ENCODE measurements at regions not wholly inside any gene's neighbourhood (a gene's known extent, or its start where the extent isn't known, plus 50 kb on each side); places are given as distances from the start of the nearest gene placed in this dataset.

DNA sequence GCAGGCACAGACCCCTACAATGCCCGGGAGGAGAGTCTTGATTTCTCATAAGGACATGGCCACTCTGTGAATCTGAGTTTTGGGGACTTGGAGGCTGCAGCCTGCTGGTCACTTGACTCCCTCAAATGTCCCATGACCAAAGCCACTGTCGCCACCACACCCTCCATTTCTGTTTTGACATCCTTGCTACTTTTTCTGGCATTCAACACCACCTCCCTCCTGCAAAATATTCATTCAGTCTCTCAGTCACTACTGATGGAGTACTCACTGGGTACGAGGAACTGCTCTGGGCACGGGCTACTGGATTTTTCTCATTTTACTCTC lies 208.6 kb upstream of the HAAO start:
- TF ChIP-seq, protein P1, sequence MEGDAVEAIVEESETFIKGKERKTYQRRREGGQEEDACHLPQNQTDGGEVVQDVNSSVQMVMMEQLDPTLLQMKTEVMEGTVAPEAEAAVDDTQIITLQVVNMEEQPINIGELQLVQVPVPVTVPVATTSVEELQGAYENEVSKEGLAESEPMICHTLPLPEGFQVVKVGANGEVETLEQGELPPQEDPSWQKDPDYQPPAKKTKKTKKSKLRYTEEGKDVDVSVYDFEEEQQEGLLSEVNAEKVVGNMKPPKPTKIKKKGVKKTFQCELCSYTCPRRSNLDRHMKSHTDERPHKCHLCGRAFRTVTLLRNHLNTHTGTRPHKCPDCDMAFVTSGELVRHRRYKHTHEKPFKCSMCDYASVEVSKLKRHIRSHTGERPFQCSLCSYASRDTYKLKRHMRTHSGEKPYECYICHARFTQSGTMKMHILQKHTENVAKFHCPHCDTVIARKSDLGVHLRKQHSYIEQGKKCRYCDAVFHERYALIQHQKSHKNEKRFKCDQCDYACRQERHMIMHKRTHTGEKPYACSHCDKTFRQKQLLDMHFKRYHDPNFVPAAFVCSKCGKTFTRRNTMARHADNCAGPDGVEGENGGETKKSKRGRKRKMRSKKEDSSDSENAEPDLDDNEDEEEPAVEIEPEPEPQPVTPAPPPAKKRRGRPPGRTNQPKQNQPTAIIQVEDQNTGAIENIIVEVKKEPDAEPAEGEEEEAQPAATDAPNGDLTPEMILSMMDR (IDR thresholded peaks at IDR 0.05; ENCODE audit: insufficient read depth, low read length): no peak
- TF ChIP-seq, protein P2, sequence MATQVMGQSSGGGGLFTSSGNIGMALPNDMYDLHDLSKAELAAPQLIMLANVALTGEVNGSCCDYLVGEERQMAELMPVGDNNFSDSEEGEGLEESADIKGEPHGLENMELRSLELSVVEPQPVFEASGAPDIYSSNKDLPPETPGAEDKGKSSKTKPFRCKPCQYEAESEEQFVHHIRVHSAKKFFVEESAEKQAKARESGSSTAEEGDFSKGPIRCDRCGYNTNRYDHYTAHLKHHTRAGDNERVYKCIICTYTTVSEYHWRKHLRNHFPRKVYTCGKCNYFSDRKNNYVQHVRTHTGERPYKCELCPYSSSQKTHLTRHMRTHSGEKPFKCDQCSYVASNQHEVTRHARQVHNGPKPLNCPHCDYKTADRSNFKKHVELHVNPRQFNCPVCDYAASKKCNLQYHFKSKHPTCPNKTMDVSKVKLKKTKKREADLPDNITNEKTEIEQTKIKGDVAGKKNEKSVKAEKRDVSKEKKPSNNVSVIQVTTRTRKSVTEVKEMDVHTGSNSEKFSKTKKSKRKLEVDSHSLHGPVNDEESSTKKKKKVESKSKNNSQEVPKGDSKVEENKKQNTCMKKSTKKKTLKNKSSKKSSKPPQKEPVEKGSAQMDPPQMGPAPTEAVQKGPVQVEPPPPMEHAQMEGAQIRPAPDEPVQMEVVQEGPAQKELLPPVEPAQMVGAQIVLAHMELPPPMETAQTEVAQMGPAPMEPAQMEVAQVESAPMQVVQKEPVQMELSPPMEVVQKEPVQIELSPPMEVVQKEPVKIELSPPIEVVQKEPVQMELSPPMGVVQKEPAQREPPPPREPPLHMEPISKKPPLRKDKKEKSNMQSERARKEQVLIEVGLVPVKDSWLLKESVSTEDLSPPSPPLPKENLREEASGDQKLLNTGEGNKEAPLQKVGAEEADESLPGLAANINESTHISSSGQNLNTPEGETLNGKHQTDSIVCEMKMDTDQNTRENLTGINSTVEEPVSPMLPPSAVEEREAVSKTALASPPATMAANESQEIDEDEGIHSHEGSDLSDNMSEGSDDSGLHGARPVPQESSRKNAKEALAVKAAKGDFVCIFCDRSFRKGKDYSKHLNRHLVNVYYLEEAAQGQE (IDR thresholded peaks at IDR 0.05; ENCODE audit: insufficient replicate concordance, low read depth): no peak
- TF ChIP-seq SPI1 (IDR thresholded peaks at IDR 0.05; ENCODE audit: borderline replicate concordance, low read depth): no peak
- no peak for TF ChIP-seq POLR2AphosphoS5 (IDR thresholded peaks at IDR 0.05; ENCODE audit: low read depth)
